T follicular helper cell (primary cell): ENCODE measurements at regions not wholly inside any gene's neighbourhood (a gene's known extent, or its start where the extent isn't known, plus 50 kb on each side); places are given as distances from the start of the nearest gene placed in this dataset.
"Not testable (repeated sequence)": the region's sequence is repeated elsewhere in the genome, so short reads cannot be mapped to it uniquely, and the experiment has no call there.

ENCODE experiments used
- DNase-seq: peaks from one replicate; pipeline ENCODE4 v3.0.0-alpha.2; 2020; ENCODE audit warnings: low read depth

- DNase-seq = no peak
Observed at GRCh38 chr10:43855667-43856210, 207.1 kb upstream of the ZNF32 start.

GRCh38 chr10:43854007-43854406 is 205.3 kb upstream of the ZNF32 start:
- no peak for DNase-seq

GRCh38 chr10:43853369-43853768 is 204.7 kb upstream of the ZNF32 start:
- DNase-seq = no peak

GRCh38 chr10:43852644-43853214 is 204.0 kb upstream of the ZNF32 start:
- DNase-seq = no peak

- DNase-seq = no peak
Observed at GRCh38 chr10:43852149-43852548, 203.5 kb upstream of the ZNF32 start.

GRCh38 chr10:43851030-43851429 is 202.3 kb upstream of the ZNF32 start:
- DNase-seq = no peak

GRCh38 chr10:43849551-43849950 is 200.9 kb upstream of the ZNF32 start:
- DNase-seq = no peak

GRCh38 chr10:43846968-43847367 is 198.3 kb upstream of the ZNF32 start:
- DNase-seq = no peak

- DNase-seq = no peak
Observed at GRCh38 chr10:43846187-43846680, 197.6 kb upstream of the ZNF32 start.

GRCh38 chr10:43845121-43845520 is 196.4 kb upstream of the ZNF32 start:
- no peak for DNase-seq

GRCh38 chr10:43844221-43844620 is 195.5 kb upstream of the ZNF32 start:
- DNase-seq = no peak

- DNase-seq = no peak
Observed at GRCh38 chr10:43843321-43844101, 194.8 kb upstream of the ZNF32 start.

GRCh38 chr10:43842496-43842895 is 193.8 kb upstream of the ZNF32 start:
- DNase-seq = no peak

GRCh38 chr10:43842072-43842471 is 193.4 kb upstream of the ZNF32 start:
- DNase-seq = no peak

- DNase-seq = no peak
Observed at GRCh38 chr10:43839973-43840372, 191.3 kb upstream of the ZNF32 start.

GRCh38 chr10:43834751-43835150 is 186.1 kb upstream of the ZNF32 start:
- DNase-seq = not testable (repeated sequence)

GRCh38 chr10:43827853-43828252 is 179.2 kb upstream of the ZNF32 start:
- no peak for DNase-seq

GRCh38 chr10:43825984-43826383 is 177.3 kb upstream of the ZNF32 start:
- no peak for DNase-seq

- DNase-seq = no peak
Observed at GRCh38 chr10:43825421-43825820, 176.7 kb upstream of the ZNF32 start.

- no peak for DNase-seq
Observed at GRCh38 chr10:43824934-43825333, 176.3 kb upstream of the ZNF32 start.

- DNase-seq = no peak
Observed at GRCh38 chr10:43822631-43823580, 174.2 kb upstream of the ZNF32 start.

- DNase-seq = no peak
Observed at GRCh38 chr10:43821103-43821502, 172.4 kb upstream of the ZNF32 start.
